OCI-LY7 (cell line): ENCODE measurements at regions not wholly inside any gene's neighbourhood (a gene's known extent, or its start where the extent isn't known, plus 50 kb on each side); places are given as distances from the start of the nearest gene placed in this dataset.

Experiments
- BruUV-seq: library from RNA; stranded (reverse); fragments of 400-500 nt; replicated peaks from 2 replicates; lab custom pipeline; 2021; lab: Mats Ljungman, UMichigan
- CTCF ChIA-PET: fragments of 300-600 bp; sonication (Branson Sonifier 250); formaldehyde crosslinking; loops from one replicate; lab custom pipeline; 2022; ENCODE audit warnings: antibody characterized with exemption; ENCODE audit not compliant: unreplicated experiment; lab: Charles Lee
- POLR2A ChIA-PET: fragments of 300-600 bp; sonication (Branson Sonifier 250); formaldehyde crosslinking; loops from one replicate; lab custom pipeline; 2022; ENCODE audit warnings: antibody characterized with exemption; lab: Charles Lee
- DNase-seq: peaks from one replicate; pipeline ENCODE4 v3.0.0-alpha.2; 2015; ENCODE audit warnings: low spot score
- H2AFZ ChIP-seq: fragments of 200-600 bp; sonication (generic), shearing (Covaris generic); 2 replicates; pipeline ENCODE4 v1.6.1; 2014; ENCODE audit warnings: mild to moderate bottlenecking, antibody characterized with exemption, low read length, moderate library complexity
- H3K27ac ChIP-seq: fragments of 200-600 bp; sonication (generic); 2 replicates; pipeline ENCODE4 v1.5.1; 2014; ENCODE audit warnings: mixed run types, low read depth, mild to moderate bottlenecking, moderate library complexity, low read length, inconsistent platforms; ENCODE audit not compliant: poor library complexity, severe bottlenecking
- H3K36me3 ChIP-seq: fragments of 200-600 bp; sonication (generic); 2 replicates; pipeline ENCODE4 v1.6.1; 2014; ENCODE audit warnings: mild to moderate bottlenecking, antibody characterized with exemption, low read length, moderate library complexity, mixed read lengths; ENCODE audit not compliant: insufficient read depth
- H3K4me1 ChIP-seq: fragments of 200-600 bp; sonication (generic); 2 replicates; pipeline ENCODE4 v1.5.1; 2014; ENCODE audit warnings: mild to moderate bottlenecking, low read length; ENCODE audit not compliant: insufficient read depth, poor library complexity, severe bottlenecking
- H3K4me2 ChIP-seq: fragments of 200-600 bp; sonication (generic); 2 replicates; pipeline ENCODE4 v1.6.1; 2014; ENCODE audit warnings: mild to moderate bottlenecking, low read length
- H3K4me3 ChIP-seq: fragments of 200-600 bp; sonication (generic); 2 replicates; pipeline ENCODE4 v1.5.1; 2014; ENCODE audit warnings: mild to moderate bottlenecking, low read depth, low read length; ENCODE audit not compliant: poor library complexity, severe bottlenecking
- H3K79me2 ChIP-seq: fragments of 200-600 bp; sonication (generic); 2 replicates; pipeline ENCODE4 v1.6.1; 2016; ENCODE audit warnings: low read depth, mild to moderate bottlenecking, low read length, moderate library complexity, mixed read lengths; ENCODE audit not compliant: insufficient read depth
- H3K9me2 ChIP-seq: fragments of 200-600 bp; sonication (generic); 2 replicates; pipeline ENCODE4 v1.6.1; 2016; ENCODE audit warnings: mild to moderate bottlenecking, low read length, mixed read lengths; ENCODE audit not compliant: insufficient read depth
- H3K9me3 ChIP-seq: fragments of 200-600 bp; sonication (generic); 2 replicates; pipeline ENCODE4 v1.6.1; 2014; ENCODE audit warnings: mild to moderate bottlenecking, mixed run types, low read length, mixed read lengths
- H4K20me1 ChIP-seq: fragments of 200-600 bp; sonication (generic); 2 replicates; pipeline ENCODE4 v1.6.1; 2014; ENCODE audit warnings: mild to moderate bottlenecking, antibody characterized with exemption, low read length, moderate library complexity, mixed read lengths; ENCODE audit not compliant: insufficient read depth
- CTCF ChIP-seq: fragments of 200-600 bp; sonication (generic); conservative IDR thresholded peaks from 2 replicates; pipeline ENCODE4 v1.5.1; 2014; ENCODE audit warnings: mild to moderate bottlenecking, antibody characterized with exemption, low read length, moderate library complexity, mixed read lengths
- EZH2phosphoT487 ChIP-seq: fragments of 200-600 bp; sonication (generic); IDR thresholded peaks from 2 replicates; pipeline ENCODE4 v1.6.1; 2018; ENCODE audit warnings: low read depth, borderline replicate concordance, mild to moderate bottlenecking, mixed run types, antibody characterized with exemption, low read length, moderate library complexity, mixed read lengths
- intact Hi-C: fragments of 100-400 bp; cut with micrococcal nuclease; formaldehyde crosslinking; loops from one replicate; pipeline ENCODE4 v1.10.0; 2022; ENCODE audit not compliant: unreplicated experiment

- Histone ChIP-seq H3K4me3 (no peak overlapping the region), H3K4me1 (no peaks in the 10 kb centered on the region), H2AFZ (no peak overlapping the region), H3K36me3 (no peaks in the 10 kb centered on the region), H3K9me3 (no peaks in the 10 kb centered on the region), H3K79me2 (no peaks in the 10 kb centered on the region), H3K27ac (no peak overlapping the region), H3K9me2 (no peaks in the 10 kb centered on the region), H3K4me2 (no peak overlapping the region), H4K20me1 (no peaks in the 10 kb centered on the region)
- POLR2A ChIA-PET, result no interaction called here
- intact Hi-C loops, result no loop called here
- no peak for TF ChIP-seq EZH2phosphoT487
- TF ChIP-seq CTCF, result no peak
- CTCF ChIA-PET, result no interaction called here
- no peak for DNase-seq
- BruUV-seq, result no TSS peak
Measured at GRCh38 chr15:94858011-94858410, 626.6 kb downstream of the MCTP2 start.

- Histone ChIP-seq H3K4me1 (no peaks in the 10 kb centered on the region), H4K20me1 (no peaks in the 10 kb centered on the region), H3K79me2 (no peaks in the 10 kb centered on the region), H3K4me3 (no peak overlapping the region), H3K4me2 (no peak overlapping the region), H3K27ac (no peak overlapping the region), H2AFZ (no peak overlapping the region), H3K9me2 (no peaks in the 10 kb centered on the region), H3K36me3 (no peaks in the 10 kb centered on the region), H3K9me3 (no peaks in the 10 kb centered on the region)
- ChIA-PET CTCF (no interaction called here), POLR2A (no interaction called here)
- TF ChIP-seq EZH2phosphoT487 (no peak), CTCF (no peak)
- no peak for DNase-seq
- BruUV-seq, result no TSS peak
- intact Hi-C loops, result no loop called here
Measured at GRCh38 chr15:94858449-94858848, 627.1 kb downstream of the MCTP2 start.

- POLR2A ChIA-PET, result interaction anchor here (0.6 kb wide), 2 partner anchors 9 to 184 kb away, joined by 3 to 4 read pairs; no protein-coding TSS in a partner anchor
- H3K79me2 ChIP-seq, result no peaks in the 10 kb centered on the region
- BruUV-seq, result no TSS peak
- DNase-seq, result no peak
- intact Hi-C loops, result no loop called here
- no peaks in the 10 kb centered on the region for H3K9me3 ChIP-seq
- H2AFZ ChIP-seq, result no peak overlapping the region
- TF ChIP-seq CTCF, result no peak
- CTCF ChIA-PET, result no interaction called here
- H3K4me2 ChIP-seq, result no peak overlapping the region
- no peaks in the 10 kb centered on the region for H3K36me3 ChIP-seq
- H4K20me1 ChIP-seq, result no peaks in the 10 kb centered on the region
- H3K4me1 ChIP-seq, result no peaks in the 10 kb centered on the region
- H3K4me3 ChIP-seq, result no peak overlapping the region
- no peaks in the 10 kb centered on the region for H3K9me2 ChIP-seq
- H3K27ac ChIP-seq, result no peak overlapping the region
Measured at GRCh38 chr15:94858920-94859319, 627.6 kb downstream of the MCTP2 start.
